SK-N-SH (cell line): ENCODE measurements at regions not wholly inside any gene's neighbourhood (a gene's known extent, or its start where the extent isn't known, plus 50 kb on each side); places are given as distances from the start of the nearest gene placed in this dataset.

Source experiments
- CTCF ChIA-PET: fragments of 300-600, 350-600 bp; formaldehyde crosslinking; extraction: SDS; loops from one replicate; lab custom pipeline; 2021; lab: Yijun Ruan, JAX
- POLR2A ChIA-PET: fragments of 350-600 bp; sonication (Branson Sonifier 250); formaldehyde crosslinking; extraction: SDS; loops from one replicate; lab custom pipeline; 2020; ENCODE audit warnings: antibody characterized with exemption, inconsistent platforms; lab: Yijun Ruan, JAX
- DNase-seq: peaks from one replicate; pipeline ENCODE4 v3.0.0; 2012
- H2AFZ ChIP-seq: fragments of 200-600 bp; sonication (generic); 2 replicates; pipeline ENCODE4 v1.8.1; 2016; ENCODE audit warnings: antibody characterized with exemption, mild to moderate bottlenecking, low read depth
- H3F3A ChIP-seq: fragments of 200-600 bp; sonication (generic); replicated peaks from 2 replicates; pipeline ENCODE3; 2016; ENCODE audit warnings: antibody characterized with exemption, mild to moderate bottlenecking; ENCODE audit not compliant: insufficient read depth
- H3K27ac ChIP-seq, 2 experiments: fragments of 200-500 bp in 1 of 2; fragments of 200-600 bp in 1 of 2; sonication (Bioruptor generic) in 1 of 2; sonication (generic), shearing (Covaris generic) in 1 of 2; 2 replicates each; pipeline versions ENCODE4 v1.5.1 to v1.6.1; 2014 to 2016; ENCODE audit warnings: low read depth in 2 of 2, inconsistent platforms in 1 of 2, low read length in 1 of 2, mild to moderate bottlenecking in 1 of 2, mixed read lengths in 1 of 2
- H3K27me3 ChIP-seq: fragments of 200-600 bp; sonication (generic), shearing (Covaris generic); 2 replicates; pipeline ENCODE4 v1.6.1; 2016; ENCODE audit warnings: mixed run types; ENCODE audit not compliant: insufficient read depth
- H3K36me3 ChIP-seq, 2 experiments: fragments of 200-500 bp in 1 of 2; fragments of 200-600 bp in 1 of 2; sonication (Bioruptor generic) in 1 of 2; sonication (generic) in 1 of 2; replicated peaks in 1 of 2; 2 replicates each; pipeline versions ENCODE3 to v1.5.1; 2014 to 2016; ENCODE audit warnings: low read length in 1 of 2, mild to moderate bottlenecking in 1 of 2; ENCODE audit not compliant: insufficient read depth in 2 of 2, control insufficient read depth in 1 of 2
- H3K4me1 ChIP-seq, 2 experiments: fragments of 200-500 bp in 1 of 2; fragments of 200-600 bp in 1 of 2; sonication (Bioruptor generic) in 1 of 2; sonication (generic), shearing (Covaris generic) in 1 of 2; 2 replicates each; pipeline versions ENCODE4 v1.5.1 to v1.6.1; 2014 to 2016; ENCODE audit warnings: low read depth in 1 of 2, low read length in 1 of 2, mixed run types in 1 of 2; ENCODE audit not compliant: insufficient read depth in 2 of 2, control insufficient read depth in 1 of 2
- H3K4me2 ChIP-seq: fragments of 200-600 bp; sonication (generic), shearing (Covaris generic); 2 replicates; pipeline ENCODE4 v1.6.1; 2017; ENCODE audit warnings: mixed run types
- H3K4me3 ChIP-seq, 2 experiments: fragments of 200-500 bp in 1 of 2; fragments of 200-600 bp in 1 of 2; sonication (Bioruptor generic) in 1 of 2; sonication (generic), shearing (Covaris generic) in 1 of 2; 2 replicates each; pipeline versions ENCODE4 v1.5.1 to v1.8.1; 2014 to 2016; ENCODE audit warnings: low read depth in 2 of 2, inconsistent platforms in 1 of 2, low read length in 1 of 2, mild to moderate bottlenecking in 1 of 2, mixed read lengths in 1 of 2, moderate library complexity in 1 of 2
- H3K79me2 ChIP-seq: fragments of 200-600 bp; sonication (generic); 2 replicates; pipeline ENCODE4 v1.8.1; 2017; ENCODE audit warnings: mild to moderate bottlenecking; ENCODE audit not compliant: insufficient read depth
- H3K9ac ChIP-seq: fragments of 200-600 bp; sonication (generic); 2 replicates; pipeline ENCODE4 v1.6.1; 2017; ENCODE audit warnings: mixed run types
- H3K9me2 ChIP-seq: fragments of 200-600 bp; sonication (generic); 2 replicates; pipeline ENCODE4 v1.6.1; 2017; ENCODE audit warnings: mixed run types
- H3K9me3 ChIP-seq: fragments of 200-600 bp; sonication (generic); 2 replicates; pipeline ENCODE4 v1.6.1; 2017; ENCODE audit warnings: mixed run types, mild to moderate bottlenecking, moderate library complexity
- H4K20me1 ChIP-seq: fragments of 200-600 bp; sonication (generic); 2 replicates; pipeline ENCODE4 v1.6.1; 2017; ENCODE audit warnings: mild to moderate bottlenecking, mixed run types; ENCODE audit not compliant: insufficient read depth
- CHD2 ChIP-seq: fragments of 150-350 bp; IDR thresholded peaks from 2 replicates; pipeline ENCODE4 v1.6.1; 2018; ENCODE audit warnings: low read length; ENCODE audit not compliant: partially characterized antibody
- EZH2phosphoT487 ChIP-seq: fragments of 200-600 bp; sonication (generic); IDR thresholded peaks from 2 replicates; pipeline ENCODE4 v1.6.1; 2017; ENCODE audit warnings: low read depth, mixed run types, mild to moderate bottlenecking, antibody characterized with exemption, moderate library complexity, borderline replicate concordance
- FOXJ3 ChIP-seq: sonication (generic); formaldehyde crosslinking; IDR thresholded peaks from 2 replicates; pipeline ENCODE4 v1.5.1; 2020; ENCODE audit warnings: mild to moderate bottlenecking, missing genetic modification reagents
- FOXM1 ChIP-seq: IDR thresholded peaks from 2 replicates; pipeline ENCODE4 v1.4.0; 2012; ENCODE audit warnings: low read depth, mild to moderate bottlenecking
- IRF3 ChIP-seq: fragments of 150-350 bp; IDR thresholded peaks from 2 replicates; pipeline ENCODE4 v1.6.1; 2016; ENCODE audit warnings: mild to moderate bottlenecking, low read depth, low read length
- NFIC ChIP-seq: IDR thresholded peaks from 2 replicates; pipeline ENCODE4 v1.4.0; 2012; ENCODE audit warnings: borderline replicate concordance
- POLR2AphosphoS5 ChIP-seq: IDR thresholded peaks from 2 replicates; pipeline ENCODE4 v1.6.1; 2012; ENCODE audit warnings: low read depth, low read length
- RAD21 ChIP-seq: IDR thresholded peaks from 2 replicates; pipeline ENCODE4 v1.6.1; 2012; ENCODE audit warnings: mild to moderate bottlenecking, low read length
- RCOR1 ChIP-seq: fragments of 150-350 bp; IDR thresholded peaks from 2 replicates; pipeline ENCODE4 v1.6.1; 2017; ENCODE audit warnings: antibody characterized with exemption, low read length
- SIN3A ChIP-seq: IDR thresholded peaks from 2 replicates; pipeline ENCODE4 v1.6.1; 2012; ENCODE audit warnings: low read depth, mild to moderate bottlenecking, low read length, moderate library complexity, borderline replicate concordance
- TEAD4 ChIP-seq: IDR thresholded peaks from 2 replicates; pipeline ENCODE4 v1.4.0; 2012; ENCODE audit warnings: mild to moderate bottlenecking, borderline replicate concordance; ENCODE audit not compliant: insufficient read depth
- USF2 ChIP-seq: fragments of 150-350 bp; IDR thresholded peaks from 2 replicates; pipeline ENCODE4 v1.6.1; 2017; ENCODE audit warnings: antibody characterized with exemption, low read length, low read depth, borderline replicate concordance
- YY1 ChIP-seq: IDR thresholded peaks from 2 replicates; pipeline ENCODE4 v1.4.0; 2012; ENCODE audit warnings: low read depth, mild to moderate bottlenecking
- WGBS: methylation state at CpG from one replicate; pipeline ENCODE4 v1.1.6; 2017; ENCODE audit warnings: low lambda C conversion rate; 5-methylcytosine and 5-hydroxymethylcytosine counted together
- TF ChIP-seq, protein P1 (sequence below): IDR thresholded peaks from 2 replicates; pipeline ENCODE4 v1.6.1; 2012; ENCODE audit warnings: mild to moderate bottlenecking, low read depth, low read length, moderate library complexity

GRCh38 chr4:17272154-17272553, 239.7 kb downstream of the QDPR start (continued):
- no peak for TF ChIP-seq YY1
- TF ChIP-seq CHD2 = no peak

DNA sequence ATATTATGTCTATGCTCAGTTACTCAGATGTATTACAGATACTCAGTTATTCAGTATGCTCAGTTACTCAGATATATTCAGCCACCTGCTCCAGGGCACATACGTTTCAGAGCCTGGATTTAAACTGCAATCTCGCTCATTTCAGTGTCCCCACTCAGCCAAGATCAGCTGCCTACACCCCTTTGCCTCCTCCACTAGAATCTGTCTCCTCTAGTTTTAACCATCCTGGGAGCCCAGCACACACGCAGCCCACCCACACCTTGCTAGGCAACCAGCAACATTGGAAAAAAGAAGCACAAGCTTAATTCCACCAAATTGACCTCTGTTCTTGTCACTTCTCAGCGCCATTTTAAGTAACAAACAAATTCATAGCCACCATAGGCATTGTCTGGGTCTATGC, 246.2 kb downstream of the QDPR start:
- no peaks in the 10 kb centered on the region for H3K4me1 ChIP-seq
- no peak overlapping the region for H3K4me2 ChIP-seq
- H3K36me3 ChIP-seq = no peaks in the 10 kb centered on the region
- no peaks in the 10 kb centered on the region for H4K20me1 ChIP-seq
- no peaks in the 10 kb centered on the region for H3K27me3 ChIP-seq
- no peak overlapping the region for H3K27ac ChIP-seq
- TF ChIP-seq IRF3 (no peak), RAD21 (no peak), USF2 (no peak), NFIC (no peak), SIN3A (no peak), EZH2phosphoT487 (no peak), POLR2AphosphoS5 (no peak), FOXM1 (no peak), TEAD4 (no peak), RCOR1 (no peak)
- 33% methylated on average over 4 of the region's 4 CpGs for WGBS
- CTCF ChIA-PET = interaction anchor here (0.9 to 1.6 kb wide), 2 partner anchors 59 to 349 kb away, joined by 3 read pairs; no protein-coding TSS in a partner anchor
- POLR2A ChIA-PET = no interaction called here
- no peak for DNase-seq
- no peaks in the 10 kb centered on the region for H3K9me2 ChIP-seq
- no peak overlapping the region for H3K4me3 ChIP-seq
- H2AFZ ChIP-seq = no peak overlapping the region
- H3K9me3 ChIP-seq = no peaks in the 10 kb centered on the region
- no peak overlapping the region for H3K9ac ChIP-seq
- no peaks in the 10 kb centered on the region for H3F3A ChIP-seq
- no peaks in the 10 kb centered on the region for H3K79me2 ChIP-seq

- Histone ChIP-seq H3K9me3 (no peaks in the 10 kb centered on the region), H3K9me2 (no peaks in the 10 kb centered on the region), H2AFZ (no peak overlapping the region), H3K27ac (no peak overlapping the region), H3K4me1 (no peaks in the 10 kb centered on the region), H3K36me3 (no peaks in the 10 kb centered on the region), H3F3A (no peaks in the 10 kb centered on the region), H4K20me1 (no peaks in the 10 kb centered on the region), H3K4me3 (no peak overlapping the region), H3K79me2 (no peaks in the 10 kb centered on the region), H3K9ac (no peak overlapping the region), H3K27me3 (no peaks in the 10 kb centered on the region), H3K4me2 (no peak overlapping the region)
- DNase-seq = no peak
- WGBS = 49% methylated on average over 2 of the region's 2 CpGs
- CTCF ChIA-PET = interaction anchor here (0.9 to 1.7 kb wide), 3 partner anchors 11 to 349 kb away, joined by 3 to 5 read pairs (median 3); no protein-coding TSS in a partner anchor
- POLR2A ChIA-PET = no interaction called here
- TF ChIP-seq, protein P1, sequence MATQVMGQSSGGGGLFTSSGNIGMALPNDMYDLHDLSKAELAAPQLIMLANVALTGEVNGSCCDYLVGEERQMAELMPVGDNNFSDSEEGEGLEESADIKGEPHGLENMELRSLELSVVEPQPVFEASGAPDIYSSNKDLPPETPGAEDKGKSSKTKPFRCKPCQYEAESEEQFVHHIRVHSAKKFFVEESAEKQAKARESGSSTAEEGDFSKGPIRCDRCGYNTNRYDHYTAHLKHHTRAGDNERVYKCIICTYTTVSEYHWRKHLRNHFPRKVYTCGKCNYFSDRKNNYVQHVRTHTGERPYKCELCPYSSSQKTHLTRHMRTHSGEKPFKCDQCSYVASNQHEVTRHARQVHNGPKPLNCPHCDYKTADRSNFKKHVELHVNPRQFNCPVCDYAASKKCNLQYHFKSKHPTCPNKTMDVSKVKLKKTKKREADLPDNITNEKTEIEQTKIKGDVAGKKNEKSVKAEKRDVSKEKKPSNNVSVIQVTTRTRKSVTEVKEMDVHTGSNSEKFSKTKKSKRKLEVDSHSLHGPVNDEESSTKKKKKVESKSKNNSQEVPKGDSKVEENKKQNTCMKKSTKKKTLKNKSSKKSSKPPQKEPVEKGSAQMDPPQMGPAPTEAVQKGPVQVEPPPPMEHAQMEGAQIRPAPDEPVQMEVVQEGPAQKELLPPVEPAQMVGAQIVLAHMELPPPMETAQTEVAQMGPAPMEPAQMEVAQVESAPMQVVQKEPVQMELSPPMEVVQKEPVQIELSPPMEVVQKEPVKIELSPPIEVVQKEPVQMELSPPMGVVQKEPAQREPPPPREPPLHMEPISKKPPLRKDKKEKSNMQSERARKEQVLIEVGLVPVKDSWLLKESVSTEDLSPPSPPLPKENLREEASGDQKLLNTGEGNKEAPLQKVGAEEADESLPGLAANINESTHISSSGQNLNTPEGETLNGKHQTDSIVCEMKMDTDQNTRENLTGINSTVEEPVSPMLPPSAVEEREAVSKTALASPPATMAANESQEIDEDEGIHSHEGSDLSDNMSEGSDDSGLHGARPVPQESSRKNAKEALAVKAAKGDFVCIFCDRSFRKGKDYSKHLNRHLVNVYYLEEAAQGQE = no peak
- no peak for TF ChIP-seq NFIC
- TF ChIP-seq FOXJ3 = no peak
These were observed 246.8 kb downstream of the QDPR start for GRCh38 chr4:17265139-17265538.
